Ishikawa (cell line): ENCODE measurements at regions not wholly inside any gene's neighbourhood (a gene's known extent, or its start where the extent isn't known, plus 50 kb on each side); places are given as distances from the start of the nearest gene placed in this dataset.

Source experiments
- REST ChIP-seq: IDR thresholded peaks from 2 replicates; pipeline ENCODE4 v1.6.1; 2012; ENCODE audit warnings: low read depth, mild to moderate bottlenecking
- YY1 ChIP-seq: IDR thresholded peaks from 2 replicates; pipeline ENCODE4 v1.6.1; 2012; ENCODE audit warnings: low read depth
- TF ChIP-seq, protein P1 (sequence below): IDR thresholded peaks from 2 replicates; pipeline ENCODE4 v1.6.1; 2012

DNA sequence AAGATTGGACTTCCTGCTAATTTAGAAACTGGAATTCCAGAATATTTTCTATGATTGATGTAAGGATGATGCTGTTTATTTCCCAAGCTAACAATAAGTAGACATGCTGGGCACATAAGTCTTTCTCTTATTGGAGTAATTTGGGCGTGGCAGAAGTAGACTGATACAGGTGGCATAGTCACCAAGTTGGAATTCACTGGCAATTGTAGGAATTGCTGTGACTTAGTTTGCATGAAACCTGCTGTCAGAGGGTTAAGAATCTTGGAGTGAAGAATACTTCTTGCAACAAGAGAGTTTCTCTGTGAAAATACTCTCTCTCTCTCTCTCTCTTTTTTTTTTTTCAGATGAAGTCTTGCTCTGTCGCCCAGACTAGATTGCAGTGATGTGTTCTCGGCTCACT, 569.7 kb downstream of the REEP3 start:
- no peak for TF ChIP-seq YY1
- TF ChIP-seq, protein P1, sequence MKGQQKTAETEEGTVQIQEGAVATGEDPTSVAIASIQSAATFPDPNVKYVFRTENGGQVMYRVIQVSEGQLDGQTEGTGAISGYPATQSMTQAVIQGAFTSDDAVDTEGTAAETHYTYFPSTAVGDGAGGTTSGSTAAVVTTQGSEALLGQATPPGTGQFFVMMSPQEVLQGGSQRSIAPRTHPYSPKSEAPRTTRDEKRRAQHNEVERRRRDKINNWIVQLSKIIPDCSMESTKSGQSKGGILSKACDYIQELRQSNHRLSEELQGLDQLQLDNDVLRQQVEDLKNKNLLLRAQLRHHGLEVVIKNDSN, result no peak
- TF ChIP-seq REST, result no peak
